Keratinocyte (primary cell): ENCODE measurements at regions not wholly inside any gene's neighbourhood (a gene's known extent, or its start where the extent isn't known, plus 50 kb on each side); places are given as distances from the start of the nearest gene placed in this dataset.

Experiments
- EZH2 ChIP-seq: IDR thresholded peaks from one replicate; pipeline ENCODE4 v1.6.1; 2012; ENCODE audit warnings: inconsistent platforms, mild to moderate bottlenecking, low read length, moderate library complexity
- TF ChIP-seq, protein P1 (sequence below), 3 experiments: IDR thresholded peaks in 1 of 3; conservative IDR thresholded peaks in 1 of 3; optimal IDR thresholded peaks in 1 of 3; 2 replicates in 2 of 3; 3 replicates in 1 of 3; pipeline versions ENCODE3 to v1.5.1; 2011; ENCODE audit warnings: low read length in 3 of 3, mild to moderate bottlenecking in 3 of 3, moderate library complexity in 2 of 3, control low read depth in 1 of 3, inconsistent platforms in 1 of 3; ENCODE audit not compliant: insufficient read depth in 2 of 3; ENCODE audit errors: extremely low read depth in 1 of 3

DNA sequence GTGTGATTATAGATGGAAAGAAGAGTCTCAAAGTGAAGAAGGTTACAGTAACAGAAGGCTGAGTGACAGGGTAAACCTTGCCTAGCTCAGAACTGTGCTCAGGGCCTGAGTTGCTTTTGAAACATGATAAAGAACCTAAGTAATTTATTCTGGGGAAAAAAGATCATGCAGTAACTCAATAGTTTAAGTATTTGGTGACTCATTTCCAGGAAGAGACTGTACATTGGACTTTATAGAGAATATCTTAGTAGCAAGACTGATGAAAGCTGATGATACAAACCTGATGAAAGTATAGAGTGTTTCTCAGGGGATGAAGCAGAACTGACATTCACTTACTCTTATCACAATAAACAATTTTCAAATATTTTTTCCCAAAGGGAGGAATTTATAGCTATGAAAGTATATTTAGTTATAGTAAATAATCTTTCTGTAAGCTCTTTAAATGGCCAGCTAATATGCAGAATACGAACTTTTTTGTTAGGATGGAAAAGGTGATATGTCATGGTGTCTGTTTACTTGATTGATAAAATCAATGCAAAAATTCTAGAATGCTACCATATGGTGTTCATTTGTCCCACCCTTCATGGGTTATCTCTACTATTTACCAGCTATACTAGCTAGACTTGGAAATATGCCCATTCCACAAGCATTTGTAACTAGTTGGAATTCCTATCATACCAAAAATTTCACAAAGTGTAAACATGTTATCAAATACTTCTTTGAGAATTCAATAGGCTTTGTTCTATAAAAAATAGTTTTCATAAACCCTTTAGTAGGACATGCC is 1265.5 kb upstream of the ACVR2A start:
- TF ChIP-seq, protein P1, sequence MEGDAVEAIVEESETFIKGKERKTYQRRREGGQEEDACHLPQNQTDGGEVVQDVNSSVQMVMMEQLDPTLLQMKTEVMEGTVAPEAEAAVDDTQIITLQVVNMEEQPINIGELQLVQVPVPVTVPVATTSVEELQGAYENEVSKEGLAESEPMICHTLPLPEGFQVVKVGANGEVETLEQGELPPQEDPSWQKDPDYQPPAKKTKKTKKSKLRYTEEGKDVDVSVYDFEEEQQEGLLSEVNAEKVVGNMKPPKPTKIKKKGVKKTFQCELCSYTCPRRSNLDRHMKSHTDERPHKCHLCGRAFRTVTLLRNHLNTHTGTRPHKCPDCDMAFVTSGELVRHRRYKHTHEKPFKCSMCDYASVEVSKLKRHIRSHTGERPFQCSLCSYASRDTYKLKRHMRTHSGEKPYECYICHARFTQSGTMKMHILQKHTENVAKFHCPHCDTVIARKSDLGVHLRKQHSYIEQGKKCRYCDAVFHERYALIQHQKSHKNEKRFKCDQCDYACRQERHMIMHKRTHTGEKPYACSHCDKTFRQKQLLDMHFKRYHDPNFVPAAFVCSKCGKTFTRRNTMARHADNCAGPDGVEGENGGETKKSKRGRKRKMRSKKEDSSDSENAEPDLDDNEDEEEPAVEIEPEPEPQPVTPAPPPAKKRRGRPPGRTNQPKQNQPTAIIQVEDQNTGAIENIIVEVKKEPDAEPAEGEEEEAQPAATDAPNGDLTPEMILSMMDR (optimal IDR thresholded peaks at IDR 0.05 in 1 of 3, IDR thresholded peaks at IDR 0.05 in 1 of 3, conservative IDR thresholded peaks at IDR 0.05 in 1 of 3; ENCODE audit: extremely low read depth in 1 of 3, insufficient read depth in 2 of 3, low read length in 3 of 3) = no peak
- no peak for TF ChIP-seq EZH2
